ENCODE measurements at regions not wholly inside any gene's neighbourhood (a gene's known extent, or its start where the extent isn't known, plus 50 kb on each side); places are given as distances from the start of the nearest gene placed in this dataset.
"Not testable (repeated sequence)": the region's sequence is repeated elsewhere in the genome, so short reads cannot be mapped to it uniquely, and the experiment has no call there.

DNA sequence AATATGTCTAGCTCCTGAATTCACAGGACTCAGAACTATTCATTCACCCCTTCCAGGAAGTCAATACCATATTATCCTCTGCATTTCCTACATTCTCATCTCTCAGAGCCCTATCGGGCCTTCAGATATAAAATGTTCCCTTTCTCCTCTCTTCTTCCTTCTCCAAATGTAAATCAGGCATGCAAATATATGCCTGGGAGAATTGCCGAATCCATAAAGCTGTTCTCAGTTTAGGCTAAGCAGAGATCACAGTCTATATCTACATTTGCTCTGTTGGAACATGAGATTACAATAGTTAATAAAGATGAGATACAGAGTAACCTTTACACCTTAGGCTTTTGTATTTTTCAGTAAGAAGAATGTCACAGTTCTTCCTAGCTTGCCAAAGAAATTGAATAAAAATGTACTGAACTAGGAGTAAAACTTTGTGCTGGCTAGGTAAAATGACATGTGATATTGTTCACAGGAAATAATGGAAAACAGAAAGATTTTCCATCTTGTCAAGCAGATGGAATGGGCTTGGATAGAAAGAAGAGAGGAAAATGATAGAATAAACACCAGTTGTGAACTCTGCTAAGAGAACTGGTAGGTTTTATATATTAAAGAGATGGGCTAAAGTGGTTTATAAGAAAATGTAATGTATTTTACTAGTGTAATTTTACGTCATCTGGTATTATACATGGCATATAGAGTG lies 161.5 kb downstream of the NRIP1 start:
- no peak for DNase-seq (ENCODE audit: extremely low read depth in 1 of 2, low read depth in 1 of 2)

DNA sequence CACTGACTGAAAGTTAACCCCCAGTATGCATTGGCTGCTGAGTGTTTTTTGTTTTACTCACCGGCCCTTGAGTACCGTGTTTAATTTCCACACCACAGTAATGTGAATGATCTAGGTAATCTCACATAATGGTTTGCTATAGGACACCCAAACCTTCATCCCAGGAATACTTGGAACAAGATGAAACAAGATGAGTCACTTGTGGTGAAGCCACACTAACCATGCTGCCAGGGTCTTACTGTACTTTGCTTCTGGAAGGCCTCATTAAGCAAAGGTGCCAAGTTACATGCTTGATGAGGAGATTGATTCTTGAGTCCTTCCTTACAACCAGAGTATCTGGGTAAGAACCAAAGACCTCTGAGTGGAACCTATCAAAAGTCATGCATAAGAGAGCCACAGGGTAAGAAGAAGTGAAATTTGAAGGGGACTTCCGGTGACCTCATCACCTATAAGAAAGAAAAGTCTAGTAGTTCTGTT lies 163.3 kb downstream of the NRIP1 start:
- no peak for DNase-seq (ENCODE audit: extremely low read depth in 1 of 2, low read depth in 1 of 2)

DNA sequence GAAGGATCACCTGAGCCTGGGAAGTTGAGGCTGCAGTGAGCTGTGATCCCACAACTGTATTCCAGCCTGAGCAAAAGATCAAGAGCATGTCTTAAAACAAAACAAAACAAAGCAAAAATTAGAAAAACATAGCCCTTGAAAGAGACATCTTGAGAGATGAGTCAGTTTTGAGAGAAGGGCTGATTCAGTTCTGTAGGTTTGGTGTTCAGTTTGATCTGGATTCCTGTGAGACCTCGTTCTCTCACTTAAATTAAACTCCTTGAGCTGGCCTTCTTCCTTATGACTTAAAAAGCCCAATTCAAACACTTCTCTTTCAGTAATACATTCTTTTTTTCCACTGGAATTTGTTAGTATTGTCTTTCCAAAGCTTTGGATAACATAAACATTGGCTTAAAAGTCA lies 164.2 kb downstream of the NRIP1 start:
- DNase-seq (ENCODE audit: extremely low read depth in 1 of 2, low read depth in 1 of 2) = no peak

DNA sequence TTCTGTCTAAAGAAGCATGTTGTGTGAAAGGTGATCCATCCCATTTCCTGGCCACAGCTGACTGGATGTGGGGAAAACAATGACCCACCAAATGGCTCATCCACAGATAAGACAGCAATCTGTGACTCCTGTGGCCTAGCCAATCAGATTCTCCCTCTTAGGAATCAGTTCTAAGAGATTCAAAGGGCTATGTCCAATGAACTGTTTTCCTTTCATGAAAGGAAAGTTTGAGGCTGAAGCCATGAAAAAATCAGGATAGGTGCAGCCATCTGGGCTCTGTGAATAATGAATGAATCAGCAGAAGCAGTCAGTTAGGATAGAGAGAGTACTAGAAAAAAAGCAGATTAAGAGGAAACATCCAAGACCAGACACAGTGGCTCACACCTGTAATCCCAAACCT lies 164.7 kb downstream of the NRIP1 start:
- no peak for DNase-seq (ENCODE audit: extremely low read depth in 1 of 2, low read depth in 1 of 2)

DNA sequence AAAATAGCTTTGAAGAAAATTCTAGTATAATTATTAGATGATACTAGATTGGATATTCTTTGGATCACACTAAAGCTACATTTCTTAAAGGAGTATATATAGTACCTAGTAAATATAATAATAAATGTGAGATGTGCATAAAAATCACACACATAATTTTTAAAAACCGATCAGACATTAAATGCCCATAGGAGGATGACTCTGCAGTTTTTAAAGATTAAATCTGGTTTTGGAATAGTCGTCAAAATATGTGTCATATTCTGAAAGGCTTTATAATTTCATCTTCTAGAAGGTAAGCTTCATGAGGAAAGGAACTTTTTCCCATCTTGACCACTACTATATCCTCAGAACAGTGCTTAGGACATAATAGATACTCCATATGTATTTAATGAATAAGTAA lies 169.0 kb downstream of the NRIP1 start:
- no peak for DNase-seq (ENCODE audit: extremely low read depth in 1 of 2, low read depth in 1 of 2)

DNA sequence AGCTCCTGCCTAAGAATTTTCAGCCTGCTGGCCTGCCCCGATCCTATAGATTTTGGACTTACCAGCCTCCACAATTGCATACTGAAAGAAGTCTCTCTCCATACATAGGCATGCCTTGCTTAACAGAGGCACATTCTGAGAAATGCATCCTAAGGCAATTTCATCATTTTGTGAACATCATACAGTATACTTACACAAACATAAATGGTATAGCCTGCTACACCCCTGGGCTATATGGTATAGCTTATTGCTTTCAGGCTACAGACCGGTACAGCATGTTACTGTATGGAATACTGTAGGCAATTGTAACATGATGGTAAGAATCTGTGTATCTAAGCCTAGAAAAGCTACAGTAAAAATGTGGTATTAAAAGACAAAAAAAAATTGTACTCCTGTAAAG lies 174.7 kb downstream of the NRIP1 start:
- no peak for DNase-seq (ENCODE audit: extremely low read depth in 1 of 2, low read depth in 1 of 2)

DNA sequence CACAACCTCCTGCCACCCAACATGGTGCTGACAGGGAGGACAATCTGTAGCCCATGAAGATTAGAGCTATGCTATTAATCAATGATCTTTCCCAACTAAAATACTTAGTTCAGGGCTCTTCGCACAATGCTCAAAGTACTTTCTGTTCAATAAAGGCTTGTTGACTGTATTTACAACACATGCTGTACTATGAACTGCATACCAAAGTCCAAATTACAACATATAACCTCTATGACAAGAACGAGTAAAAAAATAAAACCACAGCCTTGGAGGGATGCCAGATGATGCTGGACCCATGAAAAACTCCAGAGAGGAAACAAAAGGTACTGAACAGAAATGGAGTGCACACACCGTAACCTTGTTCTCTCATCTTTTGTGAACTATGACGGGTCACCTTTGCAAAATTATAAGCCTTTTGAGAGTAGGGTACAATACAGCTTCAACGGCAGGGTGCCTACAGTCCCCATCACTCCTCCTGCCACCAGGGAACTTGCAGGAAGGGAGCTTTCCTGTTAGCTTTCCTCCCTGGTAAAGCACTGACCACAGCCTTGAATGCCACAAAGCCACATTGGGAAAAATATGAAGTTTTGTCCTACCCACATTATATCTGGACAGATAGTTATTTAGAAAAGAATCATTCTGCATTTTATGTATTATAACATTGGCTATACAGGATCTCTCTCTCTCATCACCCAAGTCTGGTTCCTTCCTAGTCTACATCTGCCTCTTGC lies 175.6 kb downstream of the NRIP1 start:
- no peak for DNase-seq (ENCODE audit: extremely low read depth in 1 of 2, low read depth in 1 of 2)

DNA sequence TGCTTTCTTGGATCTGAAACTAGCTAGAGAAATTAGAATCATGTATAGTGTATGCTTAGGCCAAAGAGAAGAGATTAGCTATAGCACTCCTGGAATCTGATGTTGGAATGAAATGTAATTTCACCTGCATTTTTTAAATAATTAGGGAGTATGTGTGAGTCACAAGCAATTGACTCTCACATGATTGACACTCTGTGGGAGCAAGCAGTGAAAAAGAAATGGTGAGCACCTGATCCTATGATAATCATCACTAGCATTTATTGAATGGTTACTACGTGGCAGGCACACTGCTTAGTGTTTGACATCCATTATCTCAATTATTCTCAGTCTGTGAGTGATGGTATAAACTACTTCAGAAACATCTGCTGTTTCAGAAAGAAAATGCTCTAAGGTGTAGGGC lies 176.6 kb downstream of the NRIP1 start:
- no peak for DNase-seq (ENCODE audit: extremely low read depth in 1 of 2, low read depth in 1 of 2)

DNA sequence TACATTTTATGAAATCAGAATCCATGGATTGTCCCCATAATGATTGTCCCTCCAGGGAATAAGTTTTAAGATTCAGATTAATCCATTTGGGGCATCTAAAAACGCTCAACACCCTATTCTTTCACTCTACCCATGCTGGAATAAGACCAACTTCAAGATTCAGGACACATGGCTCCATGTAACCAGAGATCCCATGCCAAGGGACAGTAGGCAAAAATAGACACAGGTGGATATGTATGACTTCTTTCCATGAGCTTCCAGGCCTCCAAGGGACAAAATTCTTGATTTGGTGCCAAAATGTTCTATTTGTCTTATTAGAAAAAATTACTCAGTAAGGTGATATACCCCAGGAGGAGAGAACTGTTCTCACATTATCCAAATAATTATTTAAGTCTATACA lies 178.8 kb downstream of the NRIP1 start:
- DNase-seq (ENCODE audit: extremely low read depth in 1 of 2, low read depth in 1 of 2) = no peak

DNA sequence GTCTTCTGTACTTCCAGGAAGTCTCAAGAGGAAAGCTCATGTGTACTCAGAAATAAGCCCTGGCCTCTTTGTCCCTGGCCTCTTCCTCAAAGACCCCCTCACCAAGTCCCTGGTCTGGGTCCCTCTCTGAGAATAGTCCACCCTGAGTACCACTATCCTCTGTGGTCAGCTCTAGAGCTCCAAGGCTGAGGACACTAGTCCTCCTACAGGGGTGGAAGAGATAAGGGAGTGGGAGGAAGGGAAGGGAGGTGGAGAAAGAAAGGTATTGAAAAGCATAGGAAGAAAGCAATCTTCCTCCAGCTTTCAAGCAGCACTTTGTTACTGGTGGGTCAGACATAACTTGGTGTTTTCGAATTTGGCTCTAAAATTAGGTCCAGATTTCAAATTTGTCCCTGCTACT lies 181.4 kb downstream of the NRIP1 start:
- no peak for DNase-seq (ENCODE audit: extremely low read depth in 1 of 2, low read depth in 1 of 2)

DNA sequence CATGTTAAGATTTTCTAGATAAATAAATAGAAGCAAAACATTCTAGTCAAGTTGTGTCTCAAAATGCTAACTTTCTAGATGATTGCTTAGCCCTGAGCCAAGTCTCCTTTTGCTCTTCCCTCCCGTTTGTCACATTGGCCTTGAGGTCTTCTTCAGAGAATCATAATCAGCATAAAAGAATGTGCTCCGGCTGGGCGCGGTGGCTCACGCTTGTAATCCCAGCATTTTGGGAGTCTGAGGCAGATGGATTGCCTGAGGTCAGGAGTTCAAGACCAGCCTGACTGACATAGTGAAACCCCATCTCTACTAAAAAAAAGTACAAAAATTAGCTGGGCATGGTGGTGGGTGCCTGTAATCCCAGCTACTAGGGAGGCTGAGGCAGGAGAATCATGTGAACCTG lies 182.3 kb downstream of the NRIP1 start:
- not testable (repeated sequence) for DNase-seq (ENCODE audit: extremely low read depth in 1 of 2, low read depth in 1 of 2)

DNA sequence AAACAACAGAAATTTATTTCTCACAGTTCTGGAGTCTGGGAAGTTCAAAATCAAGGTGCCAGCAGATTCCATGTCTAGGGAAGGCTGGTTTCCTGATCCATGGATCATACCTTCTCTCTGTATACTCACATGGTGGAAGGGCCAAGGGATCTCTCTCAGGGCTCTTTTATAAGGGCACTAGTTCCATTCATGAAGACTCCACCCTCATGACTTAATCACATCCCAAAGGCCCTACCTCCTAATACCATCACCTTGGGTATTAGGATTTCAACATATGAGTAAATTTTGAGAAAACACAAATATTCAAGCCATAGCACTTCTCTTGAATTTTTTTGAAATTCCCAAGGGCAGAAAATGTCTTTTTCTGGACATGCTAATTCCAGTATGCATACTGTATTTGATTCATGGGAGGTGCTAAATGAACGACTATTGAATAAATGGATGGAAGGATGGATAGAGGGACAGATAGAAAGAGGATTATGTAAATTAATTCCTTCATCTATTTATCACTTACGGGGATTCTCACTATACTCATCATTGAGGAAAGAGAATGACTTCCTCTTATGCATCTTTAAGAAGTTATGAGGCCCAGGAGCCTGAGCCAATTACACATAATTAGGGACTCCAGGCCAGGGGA lies 182.8 kb downstream of the NRIP1 start:
- DNase-seq (ENCODE audit: extremely low read depth in 1 of 2, low read depth in 1 of 2) = no peak

DNA sequence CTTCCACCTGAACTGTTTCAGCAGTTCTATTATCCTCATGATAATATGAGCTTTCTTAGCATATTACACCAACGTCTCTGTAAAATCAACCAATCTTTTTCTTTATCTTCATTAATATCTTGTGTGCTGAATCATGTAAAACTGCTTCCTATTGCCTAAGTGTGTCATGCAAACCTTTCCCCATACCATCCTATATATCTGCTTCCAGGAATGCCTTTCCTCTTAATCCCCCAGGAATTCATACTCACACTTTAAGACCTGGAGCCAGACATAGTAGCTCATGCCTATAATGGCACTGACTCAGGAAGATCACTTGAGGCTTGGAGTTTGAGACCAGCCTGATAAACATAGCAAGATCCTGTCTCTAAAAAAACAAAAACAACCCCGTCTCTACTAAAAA lies 183.9 kb downstream of the NRIP1 start:
- no peak for DNase-seq (ENCODE audit: extremely low read depth in 1 of 2, low read depth in 1 of 2)

DNA sequence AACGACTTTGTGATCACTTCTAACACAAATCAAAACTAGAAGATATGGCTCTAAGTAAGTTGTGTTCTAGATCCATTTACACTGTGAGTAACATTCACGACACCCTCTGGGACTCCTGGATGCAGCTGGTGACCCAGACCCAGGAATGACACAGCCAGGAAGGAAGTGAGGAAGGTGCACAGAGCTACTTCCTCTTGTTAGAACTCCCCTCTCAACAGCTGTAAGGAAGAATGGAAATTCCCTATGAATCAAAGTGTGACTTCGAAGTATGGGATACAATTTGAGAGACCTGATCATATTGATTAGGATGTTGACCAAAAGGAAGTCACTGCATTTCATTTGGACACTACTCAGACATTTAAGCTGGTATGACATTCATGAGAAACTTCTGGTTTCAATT lies 185.3 kb downstream of the NRIP1 start:
- DNase-seq (ENCODE audit: extremely low read depth in 1 of 2, low read depth in 1 of 2) = no peak

DNA sequence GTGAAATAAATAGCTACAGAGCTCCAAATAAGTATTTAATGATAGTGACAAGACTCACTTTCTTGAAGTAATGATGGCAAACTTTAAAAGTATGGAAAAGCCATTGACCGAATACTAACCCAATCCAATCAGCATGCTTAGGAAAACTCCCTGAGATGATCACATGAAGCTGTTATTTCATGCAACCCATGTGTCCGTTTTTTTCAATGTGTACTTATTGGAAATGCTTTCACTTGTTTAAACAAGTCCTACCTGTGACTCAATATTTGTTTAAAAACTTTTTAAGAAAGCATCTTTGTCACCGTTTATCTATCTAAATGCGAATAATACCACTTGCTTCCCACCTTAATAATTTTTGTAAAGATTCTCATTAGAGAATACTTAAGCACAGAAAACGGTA lies 185.8 kb downstream of the NRIP1 start:
- DNase-seq (ENCODE audit: extremely low read depth in 1 of 2, low read depth in 1 of 2) = no peak

DNA sequence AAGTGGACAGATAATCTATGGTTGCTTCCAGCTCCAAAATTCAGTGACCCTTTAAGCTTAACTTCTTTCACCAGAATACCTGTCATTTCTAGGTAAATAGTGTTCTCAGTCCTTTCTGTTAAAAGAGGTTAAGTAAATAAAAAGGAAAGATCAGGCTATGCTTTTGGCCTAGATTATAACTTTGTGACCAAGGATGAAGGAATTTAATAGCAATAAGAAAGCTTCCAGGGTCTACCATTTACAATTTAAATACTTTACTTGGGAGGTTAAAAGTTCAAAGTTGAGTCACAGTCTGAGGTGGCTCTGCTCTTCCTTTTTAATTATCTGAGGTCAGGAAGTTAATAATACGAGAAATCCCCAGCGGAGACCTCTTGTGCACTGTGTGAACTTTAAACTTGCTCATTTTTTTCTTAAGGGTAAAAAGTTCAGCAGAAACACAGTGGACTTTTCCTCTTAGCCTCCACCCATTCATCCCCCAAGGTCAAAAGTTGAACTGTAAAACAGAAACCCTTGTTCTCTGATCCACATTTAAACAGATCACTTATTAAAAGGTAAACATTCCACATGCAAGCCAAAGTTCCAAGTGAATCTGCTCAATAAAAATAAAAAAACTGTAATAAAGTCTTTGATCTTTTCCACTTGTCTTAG lies 187.1 kb downstream of the NRIP1 start:
- no peak for DNase-seq (ENCODE audit: extremely low read depth in 1 of 2, low read depth in 1 of 2)

DNA sequence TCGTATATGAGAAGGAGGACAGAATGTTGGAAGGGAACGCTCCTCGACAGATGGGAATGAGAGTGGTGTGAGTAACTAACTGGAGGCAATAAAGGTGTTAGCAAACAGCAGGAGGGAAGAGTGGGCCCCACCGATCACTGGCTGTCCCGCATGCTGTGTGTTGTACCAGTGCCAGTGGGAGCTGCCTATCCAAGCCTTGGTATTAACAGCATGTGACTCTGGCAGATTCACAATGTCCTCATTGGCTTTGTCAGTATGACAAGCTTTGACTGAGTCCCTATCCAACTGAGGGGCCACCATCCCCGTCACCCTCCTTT lies 188.3 kb downstream of the NRIP1 start:
- no peak for DNase-seq (ENCODE audit: extremely low read depth in 1 of 2, low read depth in 1 of 2)

DNA sequence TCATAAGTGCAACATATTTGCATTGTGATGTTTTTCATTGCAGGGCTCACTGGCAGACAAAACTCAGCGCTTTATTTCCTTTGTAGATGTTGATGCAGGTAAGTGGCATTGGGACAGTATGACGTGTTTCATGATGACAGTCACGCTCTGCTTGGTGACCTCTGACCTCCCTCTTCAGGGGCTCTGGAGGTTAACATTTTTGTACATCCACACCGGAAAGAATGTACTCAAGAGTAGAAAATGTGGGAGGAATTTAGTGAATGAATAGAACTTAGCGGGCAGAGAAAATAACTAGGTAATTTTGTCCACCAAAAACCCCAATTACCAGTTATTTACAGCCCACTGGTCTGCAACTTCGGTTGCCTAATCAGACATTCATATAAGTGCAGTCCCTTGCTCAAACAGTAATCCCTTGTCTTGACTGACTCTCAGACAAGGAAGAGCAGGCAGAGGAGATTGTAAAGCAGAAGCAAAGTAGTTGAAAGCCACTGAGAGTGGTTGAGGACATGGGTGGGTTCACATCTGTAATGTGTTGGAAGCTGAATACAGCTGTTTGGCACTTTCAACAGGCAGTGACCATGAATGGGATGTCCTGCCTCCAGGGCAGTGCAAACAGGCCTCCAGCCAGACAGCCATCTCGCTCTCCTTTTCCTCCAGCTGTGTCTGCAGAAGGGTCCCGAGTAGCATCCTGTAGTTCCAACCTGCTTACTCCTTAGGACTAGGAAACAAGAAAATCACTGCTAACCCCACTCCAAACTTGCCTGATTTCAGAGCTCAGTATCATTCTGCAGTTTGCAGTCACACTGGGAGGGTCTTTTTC lies 188.9 kb downstream of the NRIP1 start:
- no peak for DNase-seq (ENCODE audit: extremely low read depth in 1 of 2, low read depth in 1 of 2)

DNA sequence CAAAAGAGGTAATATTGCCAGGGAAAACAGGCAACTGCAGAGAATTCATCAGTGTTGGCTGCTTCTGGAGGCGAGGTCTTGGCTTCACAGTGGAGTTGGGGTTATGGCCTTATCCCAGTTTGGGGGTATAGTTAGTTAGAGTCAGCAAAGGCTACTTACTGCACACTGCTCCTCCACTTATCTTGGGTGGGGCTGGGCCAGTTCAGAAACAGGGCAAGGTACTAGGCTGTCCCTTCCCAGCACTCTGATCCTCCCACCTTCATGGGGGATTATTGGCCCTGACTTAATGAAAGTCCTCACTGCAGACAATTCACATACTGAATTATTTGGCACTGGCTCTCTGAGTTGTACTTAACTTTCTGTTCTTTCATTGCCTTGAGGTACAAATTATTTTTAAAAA lies 189.6 kb downstream of the NRIP1 start:
- no peak for DNase-seq (ENCODE audit: extremely low read depth in 1 of 2, low read depth in 1 of 2)

DNA sequence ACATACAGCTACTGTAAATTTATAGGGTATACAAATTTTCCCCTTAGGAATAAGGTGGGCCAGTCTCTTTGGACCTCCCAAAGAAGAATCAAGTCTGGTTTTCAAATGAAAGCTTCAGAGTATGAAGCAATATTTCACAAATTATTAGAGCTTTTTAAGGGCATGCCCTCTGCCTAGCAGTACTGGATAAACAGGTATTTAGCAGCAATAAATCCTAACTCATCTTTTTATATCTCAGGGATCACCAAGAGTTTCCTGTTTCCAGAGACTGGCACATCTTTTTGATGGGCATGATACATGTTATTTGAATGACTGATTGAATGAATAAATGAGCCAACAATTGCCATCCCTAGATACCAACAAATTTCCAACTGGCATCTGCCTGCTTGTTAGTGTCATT lies 190.4 kb downstream of the NRIP1 start:
- no peak for DNase-seq (ENCODE audit: extremely low read depth in 1 of 2, low read depth in 1 of 2)

DNA sequence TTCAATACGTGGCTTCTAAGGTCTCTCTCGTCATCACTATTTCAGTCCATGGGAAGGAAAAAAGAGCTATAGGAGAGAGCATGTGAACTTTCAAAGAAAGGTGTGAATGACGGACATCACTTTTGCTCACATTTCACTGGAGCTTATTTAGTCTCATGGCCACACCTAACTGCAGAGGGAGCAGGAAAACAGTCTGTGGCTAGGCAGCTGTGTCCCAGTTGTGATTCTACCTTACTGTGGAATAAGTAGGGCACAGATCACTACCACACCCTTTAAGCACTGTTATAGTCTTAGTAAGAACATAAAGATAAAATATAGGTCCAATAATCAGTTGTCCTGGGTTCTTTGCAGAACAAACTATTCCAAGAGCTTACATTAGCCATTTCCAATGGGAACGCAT lies 192.9 kb downstream of the NRIP1 start:
- DNase-seq (ENCODE audit: extremely low read depth in 1 of 2, low read depth in 1 of 2) = no peak
